ENCODE measurements at regions not wholly inside any gene's neighbourhood (a gene's known extent, or its start where the extent isn't known, plus 50 kb on each side); places are given as distances from the start of the nearest gene placed in this dataset.
"Not testable (repeated sequence)": the region's sequence is repeated elsewhere in the genome, so short reads cannot be mapped to it uniquely, and the experiment has no call there.

GRCh38 chrX:146615628-146616348 lies 193.8 kb upstream of the CXorf51B start:
- no peak overlapping the region for H3K27ac ChIP-seq (replicated peaks; ENCODE audit: low read length)
- H2BK5ac ChIP-seq (ENCODE audit: low read length): no peak overlapping the region
- no peak overlapping the region for H4K91ac ChIP-seq (ENCODE audit: low read depth, low read length, poor library complexity)
- H3K9me3 ChIP-seq (replicated peaks in 1 of 2; ENCODE audit: control insufficient read depth in 2 of 2, insufficient read depth in 1 of 2, low read depth in 1 of 2, low read length in 2 of 2): no peaks in the 10 kb centered on the region
- H4K8ac ChIP-seq (ENCODE audit: low read depth, low read length): no peak overlapping the region
- no peak overlapping the region for H2BK120ac ChIP-seq (ENCODE audit: low read depth, low read length)
- no peak overlapping the region for H3K23ac ChIP-seq (ENCODE audit: low read depth, low read length, poor library complexity)
- no peaks in the 10 kb centered on the region for H3K4me1 ChIP-seq (ENCODE audit: control insufficient read depth in 2 of 2, insufficient read depth in 1 of 2, low read depth in 1 of 2, low read length in 2 of 2)
- no peak for DNase-seq (ENCODE audit: low spot score)
- no peak overlapping the region for H2BK15ac ChIP-seq (ENCODE audit: low read length)
- WGBS, 2 donors (ENCODE audit: extremely low coverage in 2 of 2, insufficient read length in 2 of 2, insufficient replicate concordance in 1 of 2): no CpG with 5 or more reads among the region's 6 CpGs
- H3K4ac ChIP-seq (ENCODE audit: low read length): no peak overlapping the region
- no peak overlapping the region for H2BK12ac ChIP-seq (ENCODE audit: low read length)
- H3K4me3 ChIP-seq (ENCODE audit: low read length in 2 of 2): no peak overlapping the region
- H3K18ac ChIP-seq (ENCODE audit: low read length): no peak overlapping the region
- H3K36me3 ChIP-seq (replicated peaks in 1 of 2; ENCODE audit: control insufficient read depth in 2 of 2, insufficient read depth in 2 of 2, low read length in 2 of 2): no peaks in the 10 kb centered on the region
- H3K79me1 ChIP-seq (ENCODE audit: low read depth, low read length): no peaks in the 10 kb centered on the region
- H2AK5ac ChIP-seq (ENCODE audit: low read depth, low read length): no peak overlapping the region
- H3K27me3 ChIP-seq (ENCODE audit: control insufficient read depth in 3 of 3, insufficient read depth in 3 of 3, low read depth in 1 of 3, low read length in 3 of 3): no peaks in the 10 kb centered on the region
- H3K9ac ChIP-seq (ENCODE audit: low read depth, low read length, poor library complexity): no peak overlapping the region
- no peak overlapping the region for H3K4me2 ChIP-seq (ENCODE audit: insufficient read depth, low read length, poor library complexity, severe bottlenecking)
- H3K14ac ChIP-seq (ENCODE audit: low read length): no peak overlapping the region
- peak overlapping the region; percentile 7 for H2AFZ ChIP-seq (ENCODE audit: low read length)

GRCh38 chrX:146619943-146620342 lies 189.6 kb upstream of the CXorf51B start:
- H3K4me3 ChIP-seq (ENCODE audit: low read length in 2 of 2); H3K36me3 ChIP-seq (replicated peaks in 1 of 2; ENCODE audit: control insufficient read depth in 2 of 2, insufficient read depth in 2 of 2, low read length in 2 of 2); H3K27me3 ChIP-seq (ENCODE audit: control insufficient read depth in 3 of 3, insufficient read depth in 3 of 3, low read depth in 1 of 3, low read length in 3 of 3); H3K23ac ChIP-seq (ENCODE audit: low read depth, low read length, poor library complexity); H2BK120ac ChIP-seq (ENCODE audit: low read depth, low read length); H3K9me3 ChIP-seq (replicated peaks in 1 of 2; ENCODE audit: control insufficient read depth in 2 of 2, insufficient read depth in 1 of 2, low read depth in 1 of 2, low read length in 2 of 2); H4K8ac ChIP-seq (ENCODE audit: low read depth, low read length); H3K4ac ChIP-seq (ENCODE audit: low read length); H3K9ac ChIP-seq (ENCODE audit: low read depth, low read length, poor library complexity); H3K4me1 ChIP-seq (ENCODE audit: control insufficient read depth in 2 of 2, insufficient read depth in 1 of 2, low read depth in 1 of 2, low read length in 2 of 2); DNase-seq (ENCODE audit: low spot score); H3K4me2 ChIP-seq (ENCODE audit: insufficient read depth, low read length, poor library complexity, severe bottlenecking); H3K18ac ChIP-seq (ENCODE audit: low read length); H2BK12ac ChIP-seq (ENCODE audit: low read length); H2BK15ac ChIP-seq (ENCODE audit: low read length); H3K27ac ChIP-seq (replicated peaks; ENCODE audit: low read length); H3K79me1 ChIP-seq (ENCODE audit: low read depth, low read length); H4K91ac ChIP-seq (ENCODE audit: low read depth, low read length, poor library complexity); H2AFZ ChIP-seq (ENCODE audit: low read length); H3K14ac ChIP-seq (ENCODE audit: low read length); H2BK5ac ChIP-seq (ENCODE audit: low read length); H2AK5ac ChIP-seq (ENCODE audit: low read depth, low read length): not testable (repeated sequence)
- WGBS, 2 donors (ENCODE audit: extremely low coverage in 2 of 2, insufficient read length in 2 of 2, insufficient replicate concordance in 1 of 2): no CpG with 5 or more reads among the region's 29 CpGs

- Histone ChIP-seq H2AFZ (ENCODE audit: low read length) (no peak overlapping the region), H3K9ac (ENCODE audit: low read depth, low read length, poor library complexity) (no peak overlapping the region), H3K36me3 (replicated peaks in 1 of 2; ENCODE audit: control insufficient read depth in 2 of 2, insufficient read depth in 2 of 2, low read length in 2 of 2) (no peaks in the 10 kb centered on the region), H4K8ac (ENCODE audit: low read depth, low read length) (no peak overlapping the region), H3K14ac (ENCODE audit: low read length) (no peak overlapping the region), H3K4me1 (ENCODE audit: control insufficient read depth in 2 of 2, insufficient read depth in 1 of 2, low read depth in 1 of 2, low read length in 2 of 2) (no peaks in the 10 kb centered on the region), H2BK120ac (ENCODE audit: low read depth, low read length) (no peak overlapping the region), H3K27me3 (ENCODE audit: control insufficient read depth in 3 of 3, insufficient read depth in 3 of 3, low read depth in 1 of 3, low read length in 3 of 3) (no peaks in the 10 kb centered on the region), H3K27ac (replicated peaks; ENCODE audit: low read length) (no peak overlapping the region), H2BK12ac (ENCODE audit: low read length) (no peak overlapping the region), H3K23ac (ENCODE audit: low read depth, low read length, poor library complexity) (no peak overlapping the region), H3K4me3 (ENCODE audit: low read length in 2 of 2) (no peak overlapping the region), H3K4me2 (ENCODE audit: insufficient read depth, low read length, poor library complexity, severe bottlenecking) (no peak overlapping the region), H2BK15ac (ENCODE audit: low read length) (no peak overlapping the region), H2AK5ac (ENCODE audit: low read depth, low read length) (no peak overlapping the region), H2BK5ac (ENCODE audit: low read length) (no peak overlapping the region), H4K91ac (ENCODE audit: low read depth, low read length, poor library complexity) (no peak overlapping the region), H3K18ac (ENCODE audit: low read length) (no peak overlapping the region), H3K4ac (ENCODE audit: low read length) (no peak overlapping the region), H3K79me1 (ENCODE audit: low read depth, low read length) (no peaks in the 10 kb centered on the region), H3K9me3 (replicated peaks in 1 of 2; ENCODE audit: control insufficient read depth in 2 of 2, insufficient read depth in 1 of 2, low read depth in 1 of 2, low read length in 2 of 2) (no peaks in the 10 kb centered on the region)
- no CpG with 5 or more reads among the region's 1 CpG for WGBS, 2 donors (ENCODE audit: extremely low coverage in 2 of 2, insufficient read length in 2 of 2, insufficient replicate concordance in 1 of 2)
- no peak for DNase-seq (ENCODE audit: low spot score)
These were observed 151.2 kb upstream of the CXorf51B start for GRCh38 chrX:146658379-146658778.

GRCh38 chrX:146707781-146708180 lies 101.8 kb upstream of the CXorf51B start:
- H3K36me3 ChIP-seq (replicated peaks in 1 of 2; ENCODE audit: control insufficient read depth in 2 of 2, insufficient read depth in 2 of 2, low read length in 2 of 2): no peaks in the 10 kb centered on the region
- no peak overlapping the region for H3K4me2 ChIP-seq (ENCODE audit: insufficient read depth, low read length, poor library complexity, severe bottlenecking)
- H3K27ac ChIP-seq (replicated peaks; ENCODE audit: low read length): no peak overlapping the region
- H3K4ac ChIP-seq (ENCODE audit: low read length): no peak overlapping the region
- H4K8ac ChIP-seq (ENCODE audit: low read depth, low read length): no peak overlapping the region
- H3K4me3 ChIP-seq (ENCODE audit: low read length in 2 of 2): no peak overlapping the region
- H3K14ac ChIP-seq (ENCODE audit: low read length): no peak overlapping the region
- WGBS, 2 donors (ENCODE audit: extremely low coverage in 2 of 2, insufficient read length in 2 of 2, insufficient replicate concordance in 1 of 2): no CpG with 5 or more reads among the region's 2 CpGs
- H2AK5ac ChIP-seq (ENCODE audit: low read depth, low read length): no peak overlapping the region
- H3K27me3 ChIP-seq (ENCODE audit: control insufficient read depth in 3 of 3, insufficient read depth in 3 of 3, low read depth in 1 of 3, low read length in 3 of 3): no peaks in the 10 kb centered on the region
- H3K79me1 ChIP-seq (ENCODE audit: low read depth, low read length): no peaks in the 10 kb centered on the region
- H3K18ac ChIP-seq (ENCODE audit: low read length): no peak overlapping the region
- no peak overlapping the region for H2BK12ac ChIP-seq (ENCODE audit: low read length)
- H3K9me3 ChIP-seq (replicated peaks in 1 of 2; ENCODE audit: control insufficient read depth in 2 of 2, insufficient read depth in 1 of 2, low read depth in 1 of 2, low read length in 2 of 2): no peaks in the 10 kb centered on the region
- no peak overlapping the region for H2BK120ac ChIP-seq (ENCODE audit: low read depth, low read length)
- no peak overlapping the region for H3K23ac ChIP-seq (ENCODE audit: low read depth, low read length, poor library complexity)
- H2BK15ac ChIP-seq (ENCODE audit: low read length): no peak overlapping the region
- no peak overlapping the region for H2AFZ ChIP-seq (ENCODE audit: low read length)
- no peaks in the 10 kb centered on the region for H3K4me1 ChIP-seq (ENCODE audit: control insufficient read depth in 2 of 2, insufficient read depth in 1 of 2, low read depth in 1 of 2, low read length in 2 of 2)
- no peak overlapping the region for H3K9ac ChIP-seq (ENCODE audit: low read depth, low read length, poor library complexity)
- H4K91ac ChIP-seq (ENCODE audit: low read depth, low read length, poor library complexity): no peak overlapping the region
- no peak overlapping the region for H2BK5ac ChIP-seq (ENCODE audit: low read length)
- no peak for DNase-seq (ENCODE audit: low spot score)
